Fibroblast of lung (primary cell): ENCODE measurements at regions not wholly inside any gene's neighbourhood (a gene's known extent, or its start where the extent isn't known, plus 50 kb on each side); places are given as distances from the start of the nearest gene placed in this dataset.

ENCODE experiments used
- DNase-seq, 2 donors: peaks; one replicate each; pipeline versions ENCODE4 v3.0.0 to v3.0.0-alpha.2; 2010; ENCODE audit warnings: low read depth in 2 of 2
- H2AFZ ChIP-seq: 2 replicates; pipeline ENCODE4 v1.5.1; 2012; ENCODE audit warnings: low read length, control low read depth, inconsistent platforms
- H3K27ac ChIP-seq: 2 replicates; pipeline ENCODE4 v1.5.1; 2011; ENCODE audit warnings: low read length, control low read depth; ENCODE audit not compliant: insufficient read depth
- H3K27me3 ChIP-seq: 2 replicates; pipeline ENCODE4 v1.5.1; 2011; ENCODE audit warnings: mild to moderate bottlenecking, low read length; ENCODE audit not compliant: control insufficient read depth, insufficient read depth
- H3K36me3 ChIP-seq: 2 replicates; pipeline ENCODE4 v1.5.1; 2011; ENCODE audit warnings: low read length; ENCODE audit not compliant: control insufficient read depth, insufficient read depth
- H3K4me1 ChIP-seq: 2 replicates; pipeline ENCODE4 v1.5.1; 2011; ENCODE audit warnings: low read length; ENCODE audit not compliant: control insufficient read depth, insufficient read depth; ENCODE audit errors: extremely low read depth
- H3K4me2 ChIP-seq: 2 replicates; pipeline ENCODE4 v1.5.1; 2011; ENCODE audit warnings: low read length, control low read depth; ENCODE audit not compliant: insufficient read depth; ENCODE audit errors: extremely low read depth
- H3K4me3 ChIP-seq, 4 experiments: fragments of 200-600 bp in 1 of 4; sonication (generic) in 1 of 4; replicated peaks in 1 of 4; 2 replicates each; pipeline ENCODE4 v1.5.1; 2011 to 2016; ENCODE audit warnings: low read length in 4 of 4, low read depth in 3 of 4, mild to moderate bottlenecking in 3 of 4, control low read depth in 2 of 4, inconsistent platforms in 1 of 4, mixed read lengths in 1 of 4; ENCODE audit not compliant: insufficient read depth in 1 of 4; ENCODE audit errors: control extremely low read depth in 1 of 4
- H3K79me2 ChIP-seq: 2 replicates; pipeline ENCODE4 v1.5.1; 2012; ENCODE audit warnings: mild to moderate bottlenecking, low read length, inconsistent platforms; ENCODE audit not compliant: control insufficient read depth, insufficient read depth
- H3K9ac ChIP-seq: 2 replicates; pipeline ENCODE4 v1.5.1; 2011; ENCODE audit warnings: mild to moderate bottlenecking, low read length, control low read depth; ENCODE audit not compliant: insufficient read depth
- H3K9me3 ChIP-seq: 2 replicates; pipeline ENCODE4 v1.5.1; 2012; ENCODE audit warnings: low read depth, low read length; ENCODE audit not compliant: control insufficient read depth, insufficient read depth
- H4K20me1 ChIP-seq: 2 replicates; pipeline ENCODE4 v1.5.1; 2011; ENCODE audit warnings: low read length; ENCODE audit not compliant: control insufficient read depth, insufficient read depth; ENCODE audit errors: extremely low read depth
- EZH2 ChIP-seq: IDR thresholded peaks from 2 replicates; pipeline ENCODE4 v1.5.1; 2012; ENCODE audit warnings: low read length, control low read depth, mild to moderate bottlenecking; ENCODE audit errors: missing control alignments
- TF ChIP-seq, protein P1 (sequence below), 2 donors: IDR thresholded peaks in 1 of 2; conservative IDR thresholded peaks in 1 of 2; 1 replicate in 1 of 2; 2 replicates in 1 of 2; pipeline ENCODE4 v1.5.1; 2011 to 2012; ENCODE audit warnings: low read length in 2 of 2, control low read depth in 1 of 2, inconsistent platforms in 1 of 2, low read depth in 1 of 2, mild to moderate bottlenecking in 1 of 2

- no peaks in the 10 kb centered on the region for H4K20me1 ChIP-seq
- no peak overlapping the region for H3K4me3 ChIP-seq
- no peak overlapping the region for H2AFZ ChIP-seq
- H3K9ac ChIP-seq, result no peak overlapping the region
- H3K4me2 ChIP-seq, result no peak overlapping the region
- no peak overlapping the region for H3K27ac ChIP-seq
- H3K9me3 ChIP-seq, result no peaks in the 10 kb centered on the region
- H3K27me3 ChIP-seq, result no peaks in the 10 kb centered on the region
- no peaks in the 10 kb centered on the region for H3K4me1 ChIP-seq
- DNase-seq, result no peak
- no peaks in the 10 kb centered on the region for H3K79me2 ChIP-seq
- no peak for TF ChIP-seq EZH2
- TF ChIP-seq, protein P1, sequence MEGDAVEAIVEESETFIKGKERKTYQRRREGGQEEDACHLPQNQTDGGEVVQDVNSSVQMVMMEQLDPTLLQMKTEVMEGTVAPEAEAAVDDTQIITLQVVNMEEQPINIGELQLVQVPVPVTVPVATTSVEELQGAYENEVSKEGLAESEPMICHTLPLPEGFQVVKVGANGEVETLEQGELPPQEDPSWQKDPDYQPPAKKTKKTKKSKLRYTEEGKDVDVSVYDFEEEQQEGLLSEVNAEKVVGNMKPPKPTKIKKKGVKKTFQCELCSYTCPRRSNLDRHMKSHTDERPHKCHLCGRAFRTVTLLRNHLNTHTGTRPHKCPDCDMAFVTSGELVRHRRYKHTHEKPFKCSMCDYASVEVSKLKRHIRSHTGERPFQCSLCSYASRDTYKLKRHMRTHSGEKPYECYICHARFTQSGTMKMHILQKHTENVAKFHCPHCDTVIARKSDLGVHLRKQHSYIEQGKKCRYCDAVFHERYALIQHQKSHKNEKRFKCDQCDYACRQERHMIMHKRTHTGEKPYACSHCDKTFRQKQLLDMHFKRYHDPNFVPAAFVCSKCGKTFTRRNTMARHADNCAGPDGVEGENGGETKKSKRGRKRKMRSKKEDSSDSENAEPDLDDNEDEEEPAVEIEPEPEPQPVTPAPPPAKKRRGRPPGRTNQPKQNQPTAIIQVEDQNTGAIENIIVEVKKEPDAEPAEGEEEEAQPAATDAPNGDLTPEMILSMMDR (conservative IDR thresholded peaks at IDR 0.05 in 1 of 2, IDR thresholded peaks at IDR 0.05 in 1 of 2; ENCODE audit: low read depth in 1 of 2, low read length in 2 of 2), result no peak
- H3K36me3 ChIP-seq, result no peaks in the 10 kb centered on the region
Observed at GRCh38 chr13:90307136-90307535, 1040.4 kb upstream of the MIR17HG start.

GRCh38 chr13:90308249-90308648 lies 1039.2 kb upstream of the MIR17HG start:
- H2AFZ ChIP-seq, result no peak overlapping the region
- H3K27ac ChIP-seq, result no peak overlapping the region
- H3K9ac ChIP-seq, result no peak overlapping the region
- H3K79me2 ChIP-seq, result no peaks in the 10 kb centered on the region
- H3K4me2 ChIP-seq, result no peak overlapping the region
- H3K4me1 ChIP-seq, result no peaks in the 10 kb centered on the region
- no peaks in the 10 kb centered on the region for H3K27me3 ChIP-seq
- no peaks in the 10 kb centered on the region for H4K20me1 ChIP-seq
- H3K36me3 ChIP-seq, result no peaks in the 10 kb centered on the region
- TF ChIP-seq EZH2, result no peak
- TF ChIP-seq, protein P1 (conservative IDR thresholded peaks at IDR 0.05 in 1 of 2, IDR thresholded peaks at IDR 0.05 in 1 of 2; ENCODE audit: low read depth in 1 of 2, low read length in 2 of 2), result no peak
- DNase-seq, result no peak
- H3K4me3 ChIP-seq, result no peak overlapping the region
- no peaks in the 10 kb centered on the region for H3K9me3 ChIP-seq

DNA sequence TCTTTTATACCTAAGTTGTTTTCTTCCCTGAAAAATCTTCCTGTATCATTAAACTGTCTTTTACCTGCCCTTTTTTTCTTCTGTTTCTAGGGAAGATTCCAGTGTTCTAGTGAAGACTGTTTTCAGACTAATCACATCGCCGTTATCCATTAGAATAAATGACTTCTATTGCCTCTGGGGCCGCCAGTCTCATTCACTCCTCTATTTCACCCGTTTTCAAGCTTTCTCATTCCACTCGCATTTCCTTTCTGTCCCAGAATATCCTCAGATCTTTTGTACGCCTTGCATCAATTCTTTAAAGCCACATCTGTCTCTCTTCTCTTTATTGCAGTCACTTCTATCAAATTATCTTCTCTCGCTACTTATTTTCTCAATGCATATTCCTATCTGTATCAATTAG lies 1035.6 kb upstream of the MIR17HG start:
- TF ChIP-seq, protein P1 (conservative IDR thresholded peaks at IDR 0.05 in 1 of 2, IDR thresholded peaks at IDR 0.05 in 1 of 2; ENCODE audit: low read depth in 1 of 2, low read length in 2 of 2), result no peak
- TF ChIP-seq EZH2, result no peak
- Histone ChIP-seq H3K4me1 (no peaks in the 10 kb centered on the region), H3K4me3 (no peak overlapping the region), H3K79me2 (no peaks in the 10 kb centered on the region), H3K36me3 (no peaks in the 10 kb centered on the region), H3K9ac (no peak overlapping the region), H3K9me3 (no peaks in the 10 kb centered on the region), H3K27me3 (no peaks in the 10 kb centered on the region), H4K20me1 (no peaks in the 10 kb centered on the region), H2AFZ (no peak overlapping the region), H3K27ac (no peak overlapping the region), H3K4me2 (no peak overlapping the region)
- no peak for DNase-seq
